ENCODE measurements at regions not wholly inside any gene's neighbourhood (a gene's known extent, or its start where the extent isn't known, plus 50 kb on each side); places are given as distances from the start of the nearest gene placed in this dataset.

GRCh38 chr13:21924958-21925357 lies 254.1 kb downstream of the FGF9 start:
- Histone ChIP-seq H3K36me3 (ENCODE audit: control insufficient read depth in 1 of 2, insufficient read depth in 2 of 2, low read length in 2 of 2) (no peaks in the 10 kb centered on the region), H3K14ac (ENCODE audit: low read length) (no peak overlapping the region), H3K23ac (ENCODE audit: low read length) (no peak overlapping the region), H4K91ac (ENCODE audit: low read depth, low read length) (no peak overlapping the region), H4K8ac (ENCODE audit: low read depth, low read length) (no peak overlapping the region), H2BK120ac (ENCODE audit: insufficient read depth, low read length, poor library complexity) (no peak overlapping the region), H3K4me3 (ENCODE audit: low read depth, low read length) (no peak overlapping the region), H3K27me3 (ENCODE audit: insufficient read depth, low read length) (no peaks in the 10 kb centered on the region), H2AFZ (ENCODE audit: insufficient read depth, low read length, poor library complexity) (no peak overlapping the region), H3K4ac (ENCODE audit: low read depth, low read length) (no peak overlapping the region), H2BK5ac (ENCODE audit: low read depth, low read length, poor library complexity) (no peak overlapping the region), H3K4me2 (ENCODE audit: low read length) (no peak overlapping the region), H3K4me1 (ENCODE audit: control insufficient read depth in 1 of 2, insufficient read depth in 2 of 2, low read length in 2 of 2) (no peaks in the 10 kb centered on the region), H2AK5ac (ENCODE audit: low read length) (no peak overlapping the region), H3K27ac (ENCODE audit: low read depth, low read length) (no peak overlapping the region), H2BK12ac (ENCODE audit: low read length) (no peak overlapping the region), H3K9me3 (ENCODE audit: insufficient read depth, low read depth, low read length) (peaks cover 3% of the 10 kb centered on the region), H4K12ac (ENCODE audit: low read depth, low read length) (no peak overlapping the region), H3K18ac (ENCODE audit: low read length) (no peak overlapping the region), H3K79me2 (ENCODE audit: control insufficient read depth, insufficient read depth, low read length, poor library complexity) (no peaks in the 10 kb centered on the region), H3K79me1 (ENCODE audit: low read length) (no peaks in the 10 kb centered on the region), H3K9ac (ENCODE audit: low read length) (no peak overlapping the region)
- WGBS (ENCODE audit: extremely low coverage, insufficient coverage, insufficient read length): no CpG with 5 or more reads among the region's 6 CpGs
- no peak for DNase-seq

GRCh38 chr13:21925720-21926119 lies 254.8 kb downstream of the FGF9 start:
- Histone ChIP-seq H4K8ac (ENCODE audit: low read depth, low read length) (no peak overlapping the region), H2BK5ac (ENCODE audit: low read depth, low read length, poor library complexity) (no peak overlapping the region), H3K36me3 (ENCODE audit: control insufficient read depth in 1 of 2, insufficient read depth in 2 of 2, low read length in 2 of 2) (no peaks in the 10 kb centered on the region), H2AFZ (ENCODE audit: insufficient read depth, low read length, poor library complexity) (no peak overlapping the region), H3K4me2 (ENCODE audit: low read length) (no peak overlapping the region), H2AK5ac (ENCODE audit: low read length) (no peak overlapping the region), H3K79me2 (ENCODE audit: control insufficient read depth, insufficient read depth, low read length, poor library complexity) (no peaks in the 10 kb centered on the region), H3K27me3 (ENCODE audit: insufficient read depth, low read length) (no peaks in the 10 kb centered on the region), H2BK120ac (ENCODE audit: insufficient read depth, low read length, poor library complexity) (no peak overlapping the region), H4K91ac (ENCODE audit: low read depth, low read length) (no peak overlapping the region), H3K9ac (ENCODE audit: low read length) (no peak overlapping the region), H3K4ac (ENCODE audit: low read depth, low read length) (no peak overlapping the region), H3K79me1 (ENCODE audit: low read length) (no peaks in the 10 kb centered on the region), H3K9me3 (ENCODE audit: insufficient read depth, low read depth, low read length) (peaks cover 3% of the 10 kb centered on the region), H4K12ac (ENCODE audit: low read depth, low read length) (no peak overlapping the region), H3K27ac (ENCODE audit: low read depth, low read length) (no peak overlapping the region), H2BK12ac (ENCODE audit: low read length) (no peak overlapping the region), H3K4me3 (ENCODE audit: low read depth, low read length) (no peak overlapping the region), H3K23ac (ENCODE audit: low read length) (no peak overlapping the region), H3K4me1 (ENCODE audit: control insufficient read depth in 1 of 2, insufficient read depth in 2 of 2, low read length in 2 of 2) (no peaks in the 10 kb centered on the region), H3K18ac (ENCODE audit: low read length) (no peak overlapping the region), H3K14ac (ENCODE audit: low read length) (no peak overlapping the region)
- WGBS (ENCODE audit: extremely low coverage, insufficient coverage, insufficient read length): no CpG with 5 or more reads among the region's 6 CpGs
- peak in 1 of 2 donors; percentile 17 for DNase-seq

- H3K4me2 ChIP-seq (ENCODE audit: low read length): no peak overlapping the region
- no peak overlapping the region for H2BK120ac ChIP-seq (ENCODE audit: insufficient read depth, low read length, poor library complexity)
- H3K18ac ChIP-seq (ENCODE audit: low read length): no peak overlapping the region
- H3K79me1 ChIP-seq (ENCODE audit: low read length): no peaks in the 10 kb centered on the region
- no peak overlapping the region for H3K4me3 ChIP-seq (ENCODE audit: low read depth, low read length)
- peaks cover 0 to 2% of the 10 kb centered on the region in 2 experiments for H3K4me1 ChIP-seq (ENCODE audit: control insufficient read depth in 1 of 2, insufficient read depth in 2 of 2, low read length in 2 of 2)
- H4K91ac ChIP-seq (ENCODE audit: low read depth, low read length): no peak overlapping the region
- H3K14ac ChIP-seq (ENCODE audit: low read length): no peak overlapping the region
- peaks cover 1% of the 10 kb centered on the region for H3K9me3 ChIP-seq (ENCODE audit: insufficient read depth, low read depth, low read length)
- no peak overlapping the region for H3K27ac ChIP-seq (ENCODE audit: low read depth, low read length)
- H2AK5ac ChIP-seq (ENCODE audit: low read length): no peak overlapping the region
- H2AFZ ChIP-seq (ENCODE audit: insufficient read depth, low read length, poor library complexity): no peak overlapping the region
- no peak overlapping the region for H2BK12ac ChIP-seq (ENCODE audit: low read length)
- H3K4ac ChIP-seq (ENCODE audit: low read depth, low read length): no peak overlapping the region
- no peaks in the 10 kb centered on the region for H3K79me2 ChIP-seq (ENCODE audit: control insufficient read depth, insufficient read depth, low read length, poor library complexity)
- no peak overlapping the region for H3K9ac ChIP-seq (ENCODE audit: low read length)
- H2BK5ac ChIP-seq (ENCODE audit: low read depth, low read length, poor library complexity): no peak overlapping the region
- no peak overlapping the region for H3K23ac ChIP-seq (ENCODE audit: low read length)
- no peaks in the 10 kb centered on the region for H3K36me3 ChIP-seq (ENCODE audit: control insufficient read depth in 1 of 2, insufficient read depth in 2 of 2, low read length in 2 of 2)
- no peak overlapping the region for H4K8ac ChIP-seq (ENCODE audit: low read depth, low read length)
- no CpG with 5 or more reads among the region's 15 CpGs for WGBS (ENCODE audit: extremely low coverage, insufficient coverage, insufficient read length)
- H4K12ac ChIP-seq (ENCODE audit: low read depth, low read length): no peak overlapping the region
- DNase-seq: no peak
- no peaks in the 10 kb centered on the region for H3K27me3 ChIP-seq (ENCODE audit: insufficient read depth, low read length)
These were observed 258.5 kb downstream of the FGF9 start for GRCh38 chr13:21929400-21929799.

GRCh38 chr13:21930536-21930935 lies 259.7 kb downstream of the FGF9 start:
- no peak overlapping the region for H3K23ac ChIP-seq (ENCODE audit: low read length)
- H2BK12ac ChIP-seq (ENCODE audit: low read length): no peak overlapping the region

More at GRCh38 chr13:21930536-21930935, 259.7 kb downstream of the FGF9 start:
- Histone ChIP-seq H4K12ac (ENCODE audit: low read depth, low read length) (no peak overlapping the region), H3K36me3 (ENCODE audit: control insufficient read depth in 1 of 2, insufficient read depth in 2 of 2, low read length in 2 of 2) (no peaks in the 10 kb centered on the region), H3K14ac (ENCODE audit: low read length) (no peak overlapping the region), H2BK5ac (ENCODE audit: low read depth, low read length, poor library complexity) (no peak overlapping the region), H3K79me1 (ENCODE audit: low read length) (no peaks in the 10 kb centered on the region), H3K27me3 (ENCODE audit: insufficient read depth, low read length) (no peaks in the 10 kb centered on the region), H2AK5ac (ENCODE audit: low read length) (no peak overlapping the region), H3K18ac (ENCODE audit: low read length) (no peak overlapping the region), H2BK120ac (ENCODE audit: insufficient read depth, low read length, poor library complexity) (no peak overlapping the region), H3K4me3 (ENCODE audit: low read depth, low read length) (no peak overlapping the region), H3K9ac (ENCODE audit: low read length) (no peak overlapping the region), H3K4me1 (ENCODE audit: control insufficient read depth in 1 of 2, insufficient read depth in 2 of 2, low read length in 2 of 2) (peaks cover 0 to 2% of the 10 kb centered on the region in 2 experiments), H2AFZ (ENCODE audit: insufficient read depth, low read length, poor library complexity) (no peak overlapping the region), H3K79me2 (ENCODE audit: control insufficient read depth, insufficient read depth, low read length, poor library complexity) (no peaks in the 10 kb centered on the region), H3K4ac (ENCODE audit: low read depth, low read length) (no peak overlapping the region), H4K91ac (ENCODE audit: low read depth, low read length) (peak overlapping the region; percentile 17), H3K27ac (ENCODE audit: low read depth, low read length) (no peak overlapping the region), H4K8ac (ENCODE audit: low read depth, low read length) (no peak overlapping the region), H3K9me3 (ENCODE audit: insufficient read depth, low read depth, low read length) (peaks cover under 1% of the 10 kb centered on the region), H3K4me2 (ENCODE audit: low read length) (no peak overlapping the region)
- WGBS (ENCODE audit: extremely low coverage, insufficient coverage, insufficient read length): no CpG with 5 or more reads among the region's 6 CpGs
- DNase-seq: no peak
